ENCODE measurements at regions not wholly inside any gene's neighbourhood (a gene's known extent, or its start where the extent isn't known, plus 50 kb on each side); places are given as distances from the start of the nearest gene placed in this dataset.

DNA sequence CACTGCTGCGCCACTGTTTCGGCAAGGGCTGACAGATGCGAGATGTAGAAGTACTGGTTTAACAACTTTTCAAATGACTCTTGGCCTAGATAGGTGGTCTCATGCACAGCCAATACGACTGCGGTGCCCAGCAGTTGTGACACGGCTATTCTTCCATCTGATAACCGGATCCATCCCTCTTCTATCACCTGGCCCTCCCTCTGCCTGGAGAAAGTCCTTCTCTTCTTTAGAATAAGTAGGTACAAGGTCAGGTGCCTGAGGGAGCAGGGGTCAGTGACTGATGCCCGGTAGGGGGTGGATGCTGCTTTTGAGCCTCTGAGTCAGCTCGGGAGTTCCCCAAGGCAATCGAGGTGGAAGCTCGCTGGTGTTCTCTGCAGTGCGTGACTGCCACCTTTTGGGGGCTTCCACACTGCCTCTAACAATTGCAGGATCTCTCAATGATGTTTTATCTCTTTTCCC is 166.8 kb upstream of the GRIK2 start (continued):
- TF ChIP-seq, protein P1, sequence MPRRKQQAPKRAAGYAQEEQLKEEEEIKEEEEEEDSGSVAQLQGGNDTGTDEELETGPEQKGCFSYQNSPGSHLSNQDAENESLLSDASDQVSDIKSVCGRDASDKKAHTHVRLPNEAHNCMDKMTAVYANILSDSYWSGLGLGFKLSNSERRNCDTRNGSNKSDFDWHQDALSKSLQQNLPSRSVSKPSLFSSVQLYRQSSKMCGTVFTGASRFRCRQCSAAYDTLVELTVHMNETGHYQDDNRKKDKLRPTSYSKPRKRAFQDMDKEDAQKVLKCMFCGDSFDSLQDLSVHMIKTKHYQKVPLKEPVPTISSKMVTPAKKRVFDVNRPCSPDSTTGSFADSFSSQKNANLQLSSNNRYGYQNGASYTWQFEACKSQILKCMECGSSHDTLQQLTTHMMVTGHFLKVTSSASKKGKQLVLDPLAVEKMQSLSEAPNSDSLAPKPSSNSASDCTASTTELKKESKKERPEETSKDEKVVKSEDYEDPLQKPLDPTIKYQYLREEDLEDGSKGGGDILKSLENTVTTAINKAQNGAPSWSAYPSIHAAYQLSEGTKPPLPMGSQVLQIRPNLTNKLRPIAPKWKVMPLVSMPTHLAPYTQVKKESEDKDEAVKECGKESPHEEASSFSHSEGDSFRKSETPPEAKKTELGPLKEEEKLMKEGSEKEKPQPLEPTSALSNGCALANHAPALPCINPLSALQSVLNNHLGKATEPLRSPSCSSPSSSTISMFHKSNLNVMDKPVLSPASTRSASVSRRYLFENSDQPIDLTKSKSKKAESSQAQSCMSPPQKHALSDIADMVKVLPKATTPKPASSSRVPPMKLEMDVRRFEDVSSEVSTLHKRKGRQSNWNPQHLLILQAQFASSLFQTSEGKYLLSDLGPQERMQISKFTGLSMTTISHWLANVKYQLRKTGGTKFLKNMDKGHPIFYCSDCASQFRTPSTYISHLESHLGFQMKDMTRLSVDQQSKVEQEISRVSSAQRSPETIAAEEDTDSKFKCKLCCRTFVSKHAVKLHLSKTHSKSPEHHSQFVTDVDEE (CRISPR knock-in tag; IDR thresholded peaks at IDR 0.05): no peak
- no peak for TF ChIP-seq ZFP30 (CRISPR knock-in tag; IDR thresholded peaks at IDR 0.05)

GRCh38 chr6:101230866-101231265 is 162.6 kb upstream of the GRIK2 start:
- no peak for TF ChIP-seq POU6F1 (CRISPR knock-in tag; IDR thresholded peaks at IDR 0.05; ENCODE audit: borderline replicate concordance, low read depth)
- no peak for TF ChIP-seq ZFP30 (CRISPR knock-in tag; IDR thresholded peaks at IDR 0.05)
- TF ChIP-seq BACH2 (CRISPR knock-in tag; IDR thresholded peaks at IDR 0.05; ENCODE audit: borderline replicate concordance): no peak
- TF ChIP-seq PATZ1 (CRISPR knock-in tag; IDR thresholded peaks at IDR 0.05; ENCODE audit: borderline replicate concordance): no peak
- TF ChIP-seq ESRRG (CRISPR knock-in tag; IDR thresholded peaks at IDR 0.05): no peak
- no peak for TF ChIP-seq SNAI2 (CRISPR knock-in tag; IDR thresholded peaks at IDR 0.05)
- no peak for TF ChIP-seq TCF4 (CRISPR knock-in tag; IDR thresholded peaks at IDR 0.05; ENCODE audit: borderline replicate concordance)
- TF ChIP-seq OSR1 (CRISPR knock-in tag; IDR thresholded peaks at IDR 0.05): no peak
- no peak for TF ChIP-seq ZNF70 (CRISPR knock-in tag; IDR thresholded peaks at IDR 0.05)
- TF ChIP-seq PPARA (CRISPR knock-in tag; IDR thresholded peaks at IDR 0.05; ENCODE audit: borderline replicate concordance): no peak
- TF ChIP-seq, protein P2, sequence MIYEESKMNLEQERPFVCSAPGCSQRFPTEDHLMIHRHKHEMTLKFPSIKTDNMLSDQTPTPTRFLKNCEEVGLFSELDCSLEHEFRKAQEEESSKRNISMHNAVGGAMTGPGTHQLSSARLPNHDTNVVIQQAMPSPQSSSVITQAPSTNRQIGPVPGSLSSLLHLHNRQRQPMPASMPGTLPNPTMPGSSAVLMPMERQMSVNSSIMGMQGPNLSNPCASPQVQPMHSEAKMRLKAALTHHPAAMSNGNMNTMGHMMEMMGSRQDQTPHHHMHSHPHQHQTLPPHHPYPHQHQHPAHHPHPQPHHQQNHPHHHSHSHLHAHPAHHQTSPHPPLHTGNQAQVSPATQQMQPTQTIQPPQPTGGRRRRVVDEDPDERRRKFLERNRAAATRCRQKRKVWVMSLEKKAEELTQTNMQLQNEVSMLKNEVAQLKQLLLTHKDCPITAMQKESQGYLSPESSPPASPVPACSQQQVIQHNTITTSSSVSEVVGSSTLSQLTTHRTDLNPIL (CRISPR knock-in tag; IDR thresholded peaks at IDR 0.05; ENCODE audit: low read depth): no peak
- no peak for TF ChIP-seq ZNF8 (CRISPR knock-in tag; IDR thresholded peaks at IDR 0.05)
- no peak for TF ChIP-seq CSDC2 (CRISPR knock-in tag; IDR thresholded peaks at IDR 0.05)
- TF ChIP-seq, protein P1 (CRISPR knock-in tag; IDR thresholded peaks at IDR 0.05): no peak
- no peak for ATAC-seq

GRCh38 chr6:101231606-101232235 is 161.8 kb upstream of the GRIK2 start:
- TF ChIP-seq OSR1 (CRISPR knock-in tag; IDR thresholded peaks at IDR 0.05) (no peak), SNAI2 (CRISPR knock-in tag; IDR thresholded peaks at IDR 0.05) (no peak), GLIS3 (CRISPR knock-in tag; IDR thresholded peaks at IDR 0.05) (no peak), ZC3H10 (CRISPR knock-in tag; IDR thresholded peaks at IDR 0.05) (no peak)
- no peak for ATAC-seq

DNA sequence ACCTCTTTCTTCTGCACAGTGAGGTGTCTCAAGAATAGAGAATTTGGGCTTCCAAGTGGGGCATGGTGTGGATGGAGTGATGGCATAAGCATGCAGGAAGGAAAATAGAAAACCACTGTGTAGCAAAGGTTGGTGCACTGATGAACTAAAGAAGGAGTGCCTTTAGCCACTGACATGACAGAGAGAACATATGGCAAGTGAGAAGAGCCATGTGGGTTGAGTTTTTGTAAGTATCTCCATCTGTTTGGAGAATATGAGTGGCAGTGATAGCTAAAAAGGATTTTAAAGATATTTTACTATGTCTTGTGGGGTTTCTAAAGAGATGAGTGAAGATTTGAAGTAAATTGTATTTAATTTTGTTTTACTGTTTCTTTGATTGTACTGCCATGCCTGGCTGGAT is 160.5 kb upstream of the GRIK2 start:
- TF ChIP-seq CSDC2 (CRISPR knock-in tag; IDR thresholded peaks at IDR 0.05) (no peak), SNAI2 (CRISPR knock-in tag; IDR thresholded peaks at IDR 0.05) (no peak), ZC3H10 (CRISPR knock-in tag; IDR thresholded peaks at IDR 0.05) (no peak), TCF4 (CRISPR knock-in tag; IDR thresholded peaks at IDR 0.05; ENCODE audit: borderline replicate concordance) (no peak), PATZ1 (CRISPR knock-in tag; IDR thresholded peaks at IDR 0.05; ENCODE audit: borderline replicate concordance) (no peak)
- TF ChIP-seq, protein P1 (CRISPR knock-in tag; IDR thresholded peaks at IDR 0.05): no peak
- ATAC-seq: no peak
